ENCODE measurements at regions not wholly inside any gene's neighbourhood (a gene's known extent, or its start where the extent isn't known, plus 50 kb on each side); places are given as distances from the start of the nearest gene placed in this dataset.

GRCh38 chr2:62381656-62382055 is 124.3 kb downstream of the TMEM17 start:
- no peak overlapping the region for H3K4me3 ChIP-seq (ENCODE audit: low read depth, low read length)
- POLR2A ChIA-PET = no interaction called here
- CTCF ChIA-PET = interaction anchor here (0.6 kb wide), 1 partner anchor 412 kb away, joined by 3 read pairs; no protein-coding TSS in a partner anchor
- TF ChIP-seq ZNF423 (tag by site-specific recombination; IDR thresholded peaks at IDR 0.05) (no peak), HIC1 (tag by site-specific recombination; IDR thresholded peaks at IDR 0.05) (no peak), ZBTB49 (tag by site-specific recombination; IDR thresholded peaks at IDR 0.05; ENCODE audit: low read depth) (no peak), ZNF654 (tag by site-specific recombination; IDR thresholded peaks at IDR 0.05; ENCODE audit: low read depth) (no peak), SALL2 (tag by site-specific recombination; IDR thresholded peaks at IDR 0.05; ENCODE audit: borderline replicate concordance) (no peak), ZNF843 (tag by site-specific recombination; IDR thresholded peaks at IDR 0.05) (no peak), AEBP2 (tag by site-specific recombination; IDR thresholded peaks at IDR 0.05; ENCODE audit: borderline replicate concordance) (no peak), PRDM4 (tag by site-specific recombination; IDR thresholded peaks at IDR 0.05) (no peak), YY1 (tag by site-specific recombination; IDR thresholded peaks at IDR 0.05) (no peak), KLF16 (tag by site-specific recombination; IDR thresholded peaks at IDR 0.05) (no peak), ZNF514 (tag by site-specific recombination; IDR thresholded peaks at IDR 0.05) (no peak), ZNF571 (tag by site-specific recombination; IDR thresholded peaks at IDR 0.05) (no peak), KLF17 (tag by site-specific recombination; IDR thresholded peaks at IDR 0.05) (no peak), ZFP37 (tag by site-specific recombination; IDR thresholded peaks at IDR 0.05) (no peak), ZNF747 (tag by site-specific recombination; IDR thresholded peaks at IDR 0.05) (no peak), FEZF1 (tag by site-specific recombination; IDR thresholded peaks at IDR 0.05) (no peak), ZNF645 (tag by site-specific recombination; IDR thresholded peaks at IDR 0.05) (no peak)
- H3K36me3 ChIP-seq (ENCODE audit: control insufficient read depth in 2 of 2, insufficient read depth in 1 of 2, low read length in 2 of 2) = no peaks in the 10 kb centered on the region
- H3K9me3 ChIP-seq (ENCODE audit: control insufficient read depth, insufficient read depth, low read depth, low read length) = no peaks in the 10 kb centered on the region
- peaks cover 4% of the 10 kb centered on the region; the same call in 1 of the 2 replicates for H3K4me1 ChIP-seq (ENCODE audit: control insufficient read depth, insufficient read depth, low read length)
- H3K27ac ChIP-seq (ENCODE audit: extremely low read depth, low read depth, low read length) = no peak overlapping the region

Measured in HEK293 (cell line).